Hippocampal formation (tissue), 2 donors: ENCODE measurements at regions not wholly inside any gene's neighbourhood (a gene's known extent, or its start where the extent isn't known, plus 50 kb on each side); places are given as distances from the start of the nearest gene placed in this dataset.
"Not testable (repeated sequence)": the region's sequence is repeated elsewhere in the genome, so short reads cannot be mapped to it uniquely, and the experiment has no call there.

Experiments
- DNase-seq, 2 donors: peaks; one replicate each; lab custom pipeline; 2025; lab: John Stamatoyannopoulos, UW

DNA sequence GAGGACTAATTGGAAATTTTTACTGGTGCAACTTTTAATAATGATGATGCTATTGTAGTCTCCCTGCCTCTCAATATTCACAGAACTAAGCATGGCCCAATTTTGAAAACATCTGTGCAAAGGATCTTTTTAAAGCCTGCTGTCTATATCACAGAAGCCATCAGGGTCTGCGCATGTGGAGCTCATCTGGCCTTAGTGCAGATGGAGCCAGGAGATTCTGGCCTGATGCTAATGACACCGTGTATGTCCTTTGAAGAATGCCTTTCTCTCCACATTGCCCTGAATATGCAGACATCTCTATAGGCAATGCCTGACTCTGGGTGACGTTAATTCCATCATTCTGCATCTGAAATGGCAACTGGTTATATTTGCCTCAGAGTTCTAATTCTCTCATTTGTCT, 1205.9 kb downstream of the AACS start:
- DNase-seq = no peak

DNA sequence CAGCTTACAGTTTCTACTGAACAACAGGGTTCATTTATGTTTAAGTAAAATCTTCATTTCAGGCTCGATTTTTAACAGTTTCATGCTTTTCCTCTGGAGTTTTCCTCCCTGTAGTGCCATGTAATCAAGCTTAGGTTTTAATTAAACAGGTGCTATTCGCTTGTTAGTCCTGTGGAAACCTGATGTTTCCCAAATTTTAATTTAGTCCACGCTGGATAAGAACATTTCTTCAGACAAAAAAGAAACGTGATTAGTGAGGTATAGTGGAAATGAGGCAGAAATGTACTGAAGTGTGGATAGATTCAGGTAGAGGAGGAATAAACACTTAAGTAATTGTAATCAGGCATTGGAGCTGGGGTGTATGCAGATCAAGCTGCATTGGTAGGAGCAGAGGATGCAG, 1217.5 kb downstream of the AACS start:
- no peak for DNase-seq

DNA sequence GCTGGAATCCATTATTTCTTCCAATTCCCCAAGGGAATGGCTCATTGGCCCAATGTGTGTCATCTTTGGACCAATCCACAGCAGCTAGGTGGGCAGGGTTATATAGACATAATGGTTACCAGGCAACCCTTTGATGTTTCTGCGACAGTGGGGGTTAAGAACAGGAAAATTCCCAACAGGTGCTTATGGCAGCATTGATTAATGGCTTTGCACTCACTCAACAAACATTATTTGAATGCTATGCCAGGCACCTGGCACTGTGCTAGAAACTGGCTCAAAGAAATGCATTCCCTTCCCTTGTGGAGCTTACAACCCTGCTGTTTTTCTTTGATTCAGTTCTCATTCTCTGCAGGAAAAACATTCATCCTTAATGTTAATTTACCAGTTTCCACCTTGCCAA, 1221.0 kb downstream of the AACS start:
- DNase-seq = no peak

DNA sequence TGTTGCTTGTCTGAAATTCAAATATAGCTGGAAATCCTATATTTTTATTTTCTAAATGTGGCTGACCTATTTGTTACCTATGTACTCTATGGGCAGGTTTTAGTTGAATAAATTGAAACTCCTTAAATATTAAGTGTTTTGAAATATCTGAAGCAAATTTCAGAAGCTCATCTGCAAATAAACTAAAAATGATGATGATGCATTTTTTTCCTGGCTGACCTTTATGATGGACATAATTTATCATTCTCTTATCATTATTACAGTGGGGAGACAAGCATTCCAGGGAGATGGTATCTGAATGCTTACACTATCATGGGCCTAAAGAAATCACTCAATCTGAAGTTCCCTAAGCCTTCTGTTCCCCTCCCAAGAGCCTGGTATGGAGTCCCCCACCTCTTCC, 1225.2 kb downstream of the AACS start:
- no peak for DNase-seq

DNA sequence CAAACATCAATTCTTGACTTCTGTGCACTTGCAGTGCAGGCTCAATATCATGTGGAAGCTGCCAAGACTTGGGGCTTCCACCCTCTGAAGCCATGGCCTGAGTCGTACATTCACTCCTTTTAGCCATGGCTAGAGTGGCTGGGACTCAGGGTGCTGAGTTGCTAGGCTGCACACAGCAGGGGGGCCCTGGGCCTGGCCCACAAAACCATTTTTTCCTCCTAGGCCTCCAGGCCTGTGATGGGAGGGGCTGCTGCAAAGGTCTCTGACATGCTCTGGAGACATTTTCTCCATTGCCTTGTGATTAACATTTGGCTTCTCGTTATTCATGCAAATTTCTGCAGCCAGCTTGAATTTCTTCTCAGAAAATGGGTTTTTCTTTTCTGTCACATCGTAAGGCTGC, 1226.8 kb downstream of the AACS start:
- DNase-seq = not testable (repeated sequence)

DNA sequence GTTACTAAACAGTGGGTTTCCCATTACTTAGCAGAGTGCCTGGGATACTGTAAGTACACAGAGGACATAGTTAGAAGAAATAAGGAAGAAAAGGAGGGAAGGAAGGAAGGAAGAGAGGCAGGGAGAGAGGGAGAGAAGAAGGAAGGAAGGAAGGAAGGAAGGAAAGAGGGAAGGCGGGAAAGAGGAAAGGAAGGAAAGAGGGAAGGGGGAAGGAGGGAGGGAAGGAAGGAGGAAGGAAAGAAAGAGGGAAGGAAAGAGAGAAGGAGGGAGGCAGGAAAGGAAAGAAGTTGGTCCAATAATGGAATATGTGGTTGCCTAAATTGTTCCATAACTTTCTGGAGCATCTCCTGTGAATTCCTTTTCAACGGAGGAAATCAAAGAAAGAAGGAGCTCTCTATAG, 1230.4 kb downstream of the AACS start:
- DNase-seq = no peak

DNA sequence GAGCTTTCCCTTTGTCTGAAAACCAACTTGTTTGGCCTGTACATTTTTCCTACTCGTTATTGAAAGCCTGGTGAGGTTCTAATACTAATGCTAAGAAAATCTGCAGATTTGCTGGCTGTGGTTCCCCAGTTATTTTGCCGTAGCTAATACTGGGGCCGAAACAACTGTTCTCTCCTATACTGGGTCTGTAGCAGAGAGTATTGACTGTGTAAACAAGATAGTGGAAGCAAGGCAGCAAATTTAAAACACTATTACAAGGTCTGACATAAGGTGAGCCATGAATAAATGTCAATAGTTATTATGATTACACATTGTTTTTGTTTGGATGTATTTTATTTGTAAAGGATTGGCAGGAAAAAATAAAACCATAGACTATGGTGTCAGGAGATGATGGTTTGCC, 1244.0 kb downstream of the AACS start:
- no peak for DNase-seq

DNA sequence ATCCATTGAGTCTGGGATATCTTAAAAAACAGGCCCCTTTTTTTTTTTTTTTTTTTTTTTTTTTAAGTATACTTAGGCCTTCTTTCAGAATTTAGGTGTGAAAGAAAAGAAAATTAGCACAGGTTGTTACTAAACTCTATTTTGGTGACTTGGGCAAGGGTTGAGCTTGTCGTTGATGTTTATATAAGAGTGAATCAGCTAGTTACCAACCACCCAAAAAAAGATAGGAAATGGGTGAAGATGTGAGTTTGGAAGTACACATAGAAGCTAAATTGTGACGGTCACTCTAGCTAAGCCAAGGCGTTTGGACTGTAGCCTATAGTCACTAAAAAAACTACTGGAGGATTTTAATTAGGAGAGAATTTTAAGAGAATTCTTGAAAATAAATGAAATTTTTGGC, 1247.2 kb downstream of the AACS start:
- no peak for DNase-seq

DNA sequence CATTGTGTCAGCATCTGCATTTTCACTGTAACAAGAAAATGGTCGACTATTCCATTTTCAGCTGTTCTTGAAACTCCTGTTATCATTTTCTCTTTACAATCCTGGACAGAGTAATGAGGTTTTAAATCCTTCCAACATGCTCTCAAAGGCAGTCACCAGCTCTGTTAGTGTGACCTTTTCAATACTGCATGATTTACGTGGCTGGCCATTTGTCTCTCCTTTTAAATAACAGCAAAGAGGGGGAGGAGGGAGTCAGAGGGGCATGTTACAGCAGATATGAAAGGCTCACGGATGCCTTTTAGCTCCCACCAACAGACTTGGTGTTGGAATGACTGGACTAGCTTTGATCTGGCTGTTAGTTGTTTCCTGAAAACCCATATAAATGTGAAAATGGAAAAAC, 1251.2 kb downstream of the AACS start:
- no peak for DNase-seq

DNA sequence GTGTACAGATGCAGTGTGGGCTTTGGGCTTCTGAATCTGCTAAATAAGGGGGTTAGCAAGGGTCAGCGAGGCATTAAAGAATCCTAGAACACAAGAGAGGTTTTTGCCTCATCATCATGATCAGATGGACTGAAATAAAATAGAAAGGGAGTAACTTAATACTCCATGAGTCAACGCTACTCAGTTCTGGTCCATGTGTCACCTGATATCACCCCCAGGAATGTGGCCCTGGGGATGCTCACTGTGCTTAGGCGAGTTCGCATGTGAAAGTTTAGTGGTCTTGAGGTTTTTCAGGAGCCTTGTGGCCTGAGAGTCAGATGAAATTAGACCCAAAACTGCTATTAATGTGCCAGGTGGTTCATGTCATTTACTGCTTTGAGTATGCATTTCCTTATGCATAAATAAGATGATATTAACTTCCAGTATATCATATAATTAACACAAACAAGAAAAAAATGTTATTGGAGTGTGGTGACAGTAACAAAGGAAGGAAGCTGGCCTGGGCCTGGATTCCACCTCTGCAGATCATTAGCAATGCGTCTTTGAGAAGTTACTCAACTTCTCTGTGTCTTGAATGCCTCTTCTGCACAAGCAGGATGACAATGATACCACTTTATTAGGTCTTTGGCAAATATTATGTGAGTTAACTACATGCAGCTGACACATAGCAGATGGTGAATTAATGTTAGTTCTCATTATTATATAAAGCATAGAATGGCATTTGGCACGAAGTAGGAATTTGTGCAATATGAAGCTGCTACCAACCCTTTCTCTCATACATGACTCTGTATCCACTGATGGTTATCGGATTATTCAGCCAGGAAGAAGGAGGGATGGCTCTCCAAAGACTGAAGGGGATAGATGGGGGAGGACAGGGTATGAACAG, 1272.6 kb downstream of the AACS start:
- DNase-seq = no peak

DNA sequence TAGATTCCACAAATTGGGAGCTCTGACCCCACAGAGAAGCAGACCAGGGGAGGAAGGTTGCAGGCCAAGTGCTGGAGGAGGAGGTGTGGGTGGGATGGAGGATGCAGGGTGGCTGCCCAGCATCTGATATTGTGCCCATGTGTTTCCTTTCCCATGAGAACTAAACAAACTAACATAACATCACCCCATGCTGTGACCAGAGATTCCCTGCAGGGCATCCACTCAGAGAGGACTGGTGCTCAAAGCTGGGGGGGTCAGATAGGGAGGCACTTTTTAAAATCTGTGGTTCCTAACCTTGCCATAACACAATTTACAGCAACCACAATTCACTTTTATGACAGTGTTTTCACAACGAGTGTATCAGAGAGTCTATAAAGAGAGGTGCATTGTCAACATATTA, 1277.6 kb downstream of the AACS start:
- DNase-seq = no peak

DNA sequence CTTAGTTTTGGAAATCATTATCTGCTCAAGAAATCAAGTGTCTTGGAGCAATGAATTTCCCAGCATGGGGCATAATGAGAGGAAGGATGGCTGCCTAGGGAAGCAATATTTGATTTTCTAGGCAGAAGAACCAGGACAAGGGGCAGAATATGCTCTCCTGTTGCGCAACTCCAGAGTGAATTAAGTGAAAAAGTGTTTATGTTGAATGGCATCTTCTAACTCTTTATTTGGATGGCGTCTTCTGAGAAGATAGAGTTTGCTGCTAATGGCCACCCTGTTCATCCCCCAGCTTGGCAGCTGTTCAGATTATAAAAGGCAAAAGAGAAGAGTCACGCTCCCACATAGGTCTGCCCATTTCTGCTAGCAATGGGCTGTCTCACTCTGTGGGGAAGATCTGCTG, 1278.1 kb downstream of the AACS start:
- no peak for DNase-seq

DNA sequence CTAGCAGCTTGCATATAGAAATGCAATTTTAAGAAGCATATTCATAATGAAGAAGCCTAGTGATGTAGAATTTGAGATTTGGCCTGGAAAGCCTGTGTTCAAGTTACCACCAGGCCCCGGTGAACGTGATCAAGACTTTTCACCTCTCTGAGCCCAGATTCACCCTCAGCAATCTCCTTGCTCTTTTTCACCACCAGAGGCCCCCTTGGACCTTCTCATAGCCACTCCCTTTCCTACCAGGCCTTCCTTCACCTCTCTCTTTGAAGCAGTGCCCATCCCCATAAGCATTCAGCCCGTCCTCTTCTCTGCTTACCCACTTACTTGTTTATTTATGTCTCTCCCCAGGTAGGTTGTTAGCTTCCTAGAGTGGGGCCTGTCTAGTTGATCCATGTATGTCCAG, 1280.9 kb downstream of the AACS start:
- DNase-seq = no peak

DNA sequence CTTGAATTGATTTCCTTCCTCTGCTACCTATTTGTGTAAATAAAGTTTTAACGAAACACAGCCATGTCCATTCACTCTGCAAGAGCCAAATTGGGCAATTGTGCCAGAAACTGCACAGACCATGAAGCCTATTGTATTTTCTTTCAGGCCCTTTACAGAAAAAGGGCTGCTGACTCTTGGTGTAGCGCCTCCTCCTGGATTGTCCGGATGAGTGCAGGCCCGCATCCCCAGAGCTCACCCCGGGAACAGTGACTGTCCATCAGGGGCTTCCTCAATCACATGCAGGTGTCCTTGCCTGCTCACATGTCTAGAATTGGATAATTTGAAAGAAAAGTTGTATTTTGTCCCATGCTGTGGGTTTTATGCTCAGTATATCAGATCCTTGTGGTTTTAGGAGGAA, 1282.2 kb downstream of the AACS start:
- no peak for DNase-seq

DNA sequence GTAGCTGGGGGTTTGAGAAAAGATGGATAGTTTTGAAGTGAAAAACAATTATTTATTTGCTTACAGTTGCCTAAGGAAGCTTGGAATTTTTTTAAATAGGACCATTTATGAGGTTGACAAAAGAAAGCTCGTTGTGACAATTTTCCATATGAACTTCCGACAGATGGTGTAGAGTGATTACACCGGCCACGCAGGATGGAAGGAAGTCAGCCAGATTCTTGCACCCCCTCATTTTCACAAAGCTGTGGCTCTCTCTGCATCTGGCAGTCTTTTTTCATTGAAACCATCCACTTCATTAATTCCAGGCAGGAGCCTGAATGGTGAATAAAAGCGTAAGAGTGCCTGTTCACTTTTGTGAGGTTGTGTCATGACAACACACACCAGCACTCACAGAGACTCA, 1284.1 kb downstream of the AACS start:
- DNase-seq = no peak

DNA sequence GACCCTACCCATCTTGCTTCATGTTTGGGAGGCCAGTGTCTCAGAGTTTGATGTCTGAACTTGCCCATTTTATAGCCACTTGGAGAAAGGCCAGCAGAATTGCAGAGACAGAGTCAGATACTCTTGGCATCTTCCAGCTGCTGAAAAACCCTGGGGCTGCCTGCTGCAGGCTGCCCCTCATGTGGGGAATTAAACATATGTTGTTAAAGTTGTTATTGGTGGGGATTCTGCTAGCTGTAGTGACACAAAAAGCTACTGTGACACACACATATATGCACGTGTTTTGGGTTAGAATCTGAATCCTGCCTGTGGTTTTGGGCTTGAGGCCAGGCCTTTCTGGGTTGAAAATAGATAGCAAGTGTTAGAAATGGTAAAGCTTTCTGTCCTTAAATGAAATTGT, 1288.4 kb downstream of the AACS start:
- no peak for DNase-seq

DNA sequence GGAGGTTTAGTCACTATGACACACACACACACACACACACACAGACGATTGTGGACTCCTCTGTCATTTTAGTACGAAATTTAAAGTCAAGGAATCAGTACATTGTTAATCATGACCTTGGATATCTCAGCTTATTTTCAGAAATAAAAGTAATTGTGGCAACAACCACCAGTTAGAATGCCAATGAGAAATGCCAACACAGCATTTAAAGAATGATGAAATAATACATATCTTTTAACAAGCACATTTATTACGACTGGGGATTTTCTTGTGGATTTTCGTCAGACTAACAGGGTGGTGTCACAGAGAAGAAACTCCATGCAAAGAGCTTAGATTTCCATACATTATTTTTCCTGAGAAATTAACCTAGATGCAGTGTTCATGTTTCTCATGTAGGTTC, 1289.4 kb downstream of the AACS start:
- no peak for DNase-seq

DNA sequence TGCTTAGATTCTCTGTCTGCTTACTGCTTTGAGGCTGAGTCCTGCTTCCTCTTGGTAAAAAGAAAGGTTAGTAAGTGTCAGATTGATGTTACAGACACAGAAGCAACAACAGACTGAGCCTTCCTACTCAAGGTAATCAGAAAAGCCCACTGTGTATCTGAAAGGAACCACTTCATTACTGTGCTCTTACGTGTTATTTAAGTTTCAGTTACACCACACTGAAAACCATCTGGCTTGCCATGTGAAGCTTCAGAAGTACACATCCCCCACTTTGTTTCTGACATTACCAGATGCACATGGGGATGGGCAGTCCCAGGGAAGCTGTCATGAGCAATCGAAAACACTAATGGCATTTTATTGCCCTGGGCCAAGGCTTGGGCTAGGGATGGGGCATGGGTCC, 1290.1 kb downstream of the AACS start:
- no peak for DNase-seq

DNA sequence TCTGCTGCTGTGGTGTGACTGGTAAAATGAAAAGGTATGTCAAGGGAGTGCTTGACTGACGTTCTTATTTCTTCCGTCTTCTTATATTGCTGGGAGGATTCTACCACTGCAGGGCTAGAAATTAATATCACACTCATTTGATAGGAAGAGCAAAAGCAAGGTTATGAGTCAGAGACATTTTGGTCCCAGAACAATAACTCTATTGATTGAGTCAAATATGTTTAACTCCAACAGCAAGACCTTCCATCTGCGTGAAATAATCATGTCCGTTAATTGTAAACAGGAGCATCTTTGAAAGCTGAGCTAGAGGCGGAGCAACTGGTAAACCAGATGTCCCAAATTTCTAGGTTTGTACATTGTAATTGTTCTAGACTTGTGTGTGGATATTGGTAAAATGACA, 1293.6 kb downstream of the AACS start:
- no peak for DNase-seq

DNA sequence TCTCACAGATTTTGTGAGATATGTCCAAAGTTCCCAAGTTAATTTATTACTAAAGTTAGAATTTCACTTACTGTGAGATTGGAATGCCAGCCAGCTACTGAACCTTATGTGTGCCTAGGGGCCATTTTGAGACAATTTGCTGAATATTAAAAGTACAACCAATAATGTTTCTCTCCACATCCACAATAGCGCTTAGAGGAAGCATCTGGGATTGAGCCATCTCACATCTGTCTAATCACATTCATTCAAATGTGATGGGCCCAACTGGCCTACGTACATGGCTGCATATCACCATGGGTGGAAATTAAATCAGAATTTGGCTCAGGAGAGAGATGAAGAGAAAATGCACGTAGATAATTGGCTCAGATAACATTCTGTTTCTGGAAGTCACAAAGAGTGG, 1294.0 kb downstream of the AACS start:
- DNase-seq = no peak

DNA sequence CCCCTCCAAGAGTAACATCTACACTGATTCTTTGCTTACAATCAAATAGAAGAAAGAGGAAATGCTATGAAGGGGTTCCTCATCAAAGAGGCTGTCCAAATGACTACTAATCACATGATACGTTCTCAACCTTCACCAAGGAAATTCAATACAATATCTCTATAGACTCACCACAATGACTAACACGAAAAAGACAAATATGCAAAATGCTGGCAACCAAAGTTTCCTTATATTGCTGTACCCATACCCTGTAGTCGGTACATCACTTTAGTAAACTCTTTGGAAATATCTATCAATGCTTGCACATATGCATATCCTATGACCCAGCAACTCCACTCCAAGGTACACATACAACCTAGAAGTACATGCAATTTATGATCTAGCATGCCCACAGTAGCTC, 1296.6 kb downstream of the AACS start:
- no peak for DNase-seq

DNA sequence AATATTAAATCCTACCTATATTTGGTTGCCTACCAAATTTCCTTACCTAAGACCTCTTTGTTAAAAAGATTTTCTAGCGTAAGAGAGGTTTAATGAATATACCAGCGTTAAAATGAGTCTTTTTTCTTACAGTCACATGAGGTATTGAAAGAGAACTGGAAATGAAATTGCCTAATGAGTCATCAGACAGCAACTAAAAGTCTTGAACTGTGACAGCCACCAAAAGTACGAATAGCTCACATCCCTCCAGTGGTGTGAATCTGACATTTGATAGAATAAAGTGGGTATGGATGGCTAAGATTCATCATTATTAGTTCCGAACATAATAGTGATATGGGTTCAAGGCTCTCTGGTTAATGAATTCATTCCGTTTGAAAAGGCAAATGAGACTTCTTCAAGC, 1297.3 kb downstream of the AACS start:
- DNase-seq = no peak

DNA sequence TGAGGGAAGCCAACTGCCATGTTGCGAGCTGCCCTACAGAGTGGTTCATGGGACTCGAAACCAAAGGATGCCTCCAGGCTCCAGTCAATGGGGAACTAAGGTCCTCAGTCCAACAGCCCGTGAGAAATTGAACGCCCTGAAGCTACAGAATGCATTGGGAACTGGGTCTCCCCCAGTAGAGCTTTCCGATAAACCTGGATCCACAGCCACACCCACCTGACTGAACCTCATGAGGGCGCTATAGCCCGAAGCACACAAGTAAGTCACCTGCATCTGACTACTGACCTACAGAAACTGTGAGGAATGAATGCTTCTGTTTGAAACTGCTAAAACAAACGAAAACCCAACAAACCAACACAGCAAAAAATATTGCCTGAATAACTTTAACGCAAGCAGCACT, 1297.7 kb downstream of the AACS start:
- no peak for DNase-seq
